Choroid plexus epithelial cell (primary cell): ENCODE measurements at regions not wholly inside any gene's neighbourhood (a gene's known extent, or its start where the extent isn't known, plus 50 kb on each side); places are given as distances from the start of the nearest gene placed in this dataset.

ENCODE experiments used
- DNase-seq: peaks from one replicate; pipeline ENCODE4 v3.0.0-alpha.2; 2010; ENCODE audit warnings: low read depth
- H3K4me3 ChIP-seq: 2 replicates; pipeline ENCODE4 v1.5.1; 2011; ENCODE audit warnings: low read depth, mild to moderate bottlenecking, control low read depth, low read length, moderate library complexity
- CTCF ChIP-seq: conservative IDR thresholded peaks from 2 replicates; pipeline ENCODE4 v1.5.1; 2011; ENCODE audit warnings: low read depth, mild to moderate bottlenecking, control low read depth, inconsistent platforms, low read length, moderate library complexity

GRCh38 chr4:100797791-100798190 lies 280.0 kb upstream of the EMCN start:
- DNase-seq, result no peak
- H3K4me3 ChIP-seq, result no peak overlapping the region
- TF ChIP-seq CTCF, result no peak

- TF ChIP-seq CTCF, result no peak
- H3K4me3 ChIP-seq, result no peak overlapping the region
- no peak for DNase-seq
These were observed 279.5 kb upstream of the EMCN start for GRCh38 chr4:100797356-100797755.

GRCh38 chr4:100796332-100796731 lies 278.5 kb upstream of the EMCN start:
- TF ChIP-seq CTCF, result no peak
- no peak overlapping the region for H3K4me3 ChIP-seq
- no peak for DNase-seq

GRCh38 chr4:100795581-100795980 lies 277.8 kb upstream of the EMCN start:
- DNase-seq, result no peak
- no peak overlapping the region for H3K4me3 ChIP-seq
- TF ChIP-seq CTCF, result no peak

- no peak for TF ChIP-seq CTCF
- no peak for DNase-seq
- H3K4me3 ChIP-seq, result no peak overlapping the region
These were observed 273.2 kb upstream of the EMCN start for GRCh38 chr4:100790836-100791615.

- no peak overlapping the region for H3K4me3 ChIP-seq
- TF ChIP-seq CTCF, result no peak
- no peak for DNase-seq
These were observed 272.2 kb upstream of the EMCN start for GRCh38 chr4:100789991-100790390.

- TF ChIP-seq CTCF, result no peak
- H3K4me3 ChIP-seq, result no peak overlapping the region
- no peak for DNase-seq
These were observed 268.7 kb upstream of the EMCN start for GRCh38 chr4:100786481-100786880.
